IPS-NIHi11 (cell line): ENCODE measurements at regions not wholly inside any gene's neighbourhood (a gene's known extent, or its start where the extent isn't known, plus 50 kb on each side); places are given as distances from the start of the nearest gene placed in this dataset.
"Not testable (repeated sequence)": the region's sequence is repeated elsewhere in the genome, so short reads cannot be mapped to it uniquely, and the experiment has no call there.

Experiments used
- DNase-seq: peaks from one replicate; pipeline ENCODE4 v3.0.0; 2012; ENCODE audit warnings: mixed read lengths, low spot score

DNA sequence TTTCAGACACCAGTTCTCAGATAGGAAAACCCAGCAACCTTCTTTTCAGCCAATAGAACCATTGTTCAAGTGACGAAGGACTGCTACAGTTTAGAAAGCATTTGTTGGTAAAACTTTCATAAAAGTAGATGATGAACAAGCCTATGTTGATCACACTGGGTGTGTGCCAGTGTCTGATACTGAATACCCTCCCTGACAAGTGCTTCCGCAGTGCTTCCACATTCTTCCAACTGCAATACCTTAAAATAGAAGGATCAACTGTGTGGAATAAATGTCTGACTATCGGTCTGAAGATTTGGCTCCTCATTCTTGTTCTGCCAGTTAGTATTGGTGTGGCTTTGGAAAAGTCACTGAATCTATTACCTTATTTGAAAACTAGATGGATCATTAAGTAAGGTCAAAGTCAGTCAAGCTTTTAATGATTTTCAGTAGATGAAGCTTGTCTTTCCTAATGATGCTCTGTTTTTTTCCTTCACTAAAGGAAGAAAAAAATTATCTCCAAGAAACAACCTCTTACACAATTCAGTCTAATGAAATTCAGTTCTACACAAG, 479.4 kb upstream of the CBLB start:
- no peak for DNase-seq

DNA sequence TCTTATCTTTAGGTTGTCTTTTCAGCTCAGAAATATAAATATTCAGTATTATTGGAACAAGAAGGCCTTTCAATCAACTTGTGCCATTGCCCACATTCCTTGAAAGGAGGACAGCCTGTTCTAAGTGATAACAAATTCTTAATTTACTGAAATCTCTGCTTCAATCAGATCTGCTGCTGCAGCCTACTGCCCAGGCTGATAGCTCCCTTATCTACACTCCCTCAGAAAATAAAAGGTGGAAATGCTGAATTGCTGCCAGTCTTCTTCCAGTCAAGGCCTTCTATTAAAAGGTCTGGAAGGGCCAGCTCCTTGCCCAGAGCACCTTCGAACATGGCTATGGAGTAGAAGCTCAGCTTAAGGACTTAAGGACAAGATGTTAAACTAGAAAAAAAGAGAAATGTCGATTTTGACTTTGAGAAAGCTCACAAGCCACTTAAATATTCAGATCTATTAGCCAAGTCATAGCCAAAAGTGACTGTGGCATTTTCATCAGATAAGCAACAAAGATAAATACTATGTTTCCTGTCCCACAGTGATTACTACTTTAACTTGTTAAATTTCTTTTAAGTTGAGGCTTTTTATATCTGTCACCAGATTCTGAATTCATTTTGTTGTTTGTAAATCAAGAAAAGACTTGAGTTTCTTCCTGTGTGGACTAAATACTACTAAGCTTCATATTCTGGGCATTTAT, 480.5 kb upstream of the CBLB start:
- no peak for DNase-seq

DNA sequence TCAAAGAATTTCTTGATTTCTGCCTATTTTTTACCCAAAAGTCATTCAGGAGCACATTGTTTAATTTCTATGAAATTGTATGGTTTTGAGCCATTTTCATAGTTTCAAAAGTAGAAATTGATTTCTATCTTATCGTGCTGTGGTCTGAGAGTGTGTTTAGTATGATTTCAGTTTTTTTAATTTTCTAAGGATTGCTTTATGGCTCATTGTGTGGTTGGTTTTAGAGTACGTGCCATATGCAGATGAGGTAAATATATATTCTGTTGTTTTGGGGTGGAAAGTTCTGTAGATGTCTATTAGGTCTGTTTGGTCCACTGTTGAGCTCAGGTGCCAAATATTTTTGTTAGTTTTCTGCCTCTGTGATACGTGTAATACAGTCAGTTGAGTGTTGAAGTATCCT, 487.1 kb upstream of the CBLB start:
- DNase-seq = no peak

DNA sequence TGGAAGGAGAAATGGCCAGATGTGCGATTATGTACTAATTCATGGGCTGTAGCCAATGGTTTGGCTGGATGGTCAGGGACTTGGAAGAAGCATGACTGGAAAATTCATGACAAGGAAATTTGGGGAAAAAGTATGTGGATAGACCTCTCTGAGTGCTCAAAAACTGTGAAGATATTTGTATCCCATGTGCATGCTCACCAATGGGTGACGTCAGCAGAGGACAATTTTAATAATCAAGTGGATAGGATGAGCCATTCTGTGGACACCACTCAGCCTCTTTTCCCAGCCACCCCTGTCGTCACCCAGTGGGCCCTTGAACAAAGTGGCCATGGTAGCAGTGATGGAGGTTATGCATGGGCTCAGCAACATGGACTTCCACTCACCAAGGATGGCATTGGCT, 490.9 kb upstream of the CBLB start:
- no peak for DNase-seq

DNA sequence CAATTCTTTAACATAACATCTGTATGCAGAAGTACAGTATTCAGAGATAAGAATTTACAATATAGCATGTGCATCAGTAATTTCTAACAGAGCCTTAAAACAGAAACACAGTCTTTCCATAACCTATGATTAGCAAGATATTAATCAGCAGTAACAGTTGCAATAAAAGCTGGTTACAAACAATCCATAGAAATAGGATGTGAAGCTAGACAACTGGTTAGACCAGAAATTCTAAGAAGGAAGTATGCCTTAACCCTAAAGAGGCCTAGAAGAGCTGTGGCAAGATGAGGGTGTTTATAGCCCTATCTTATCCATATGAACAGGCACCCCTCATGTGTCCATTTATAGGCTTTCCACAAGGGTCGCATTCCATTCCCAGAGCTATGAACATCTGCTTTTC, 492.1 kb upstream of the CBLB start:
- not testable (repeated sequence) for DNase-seq

DNA sequence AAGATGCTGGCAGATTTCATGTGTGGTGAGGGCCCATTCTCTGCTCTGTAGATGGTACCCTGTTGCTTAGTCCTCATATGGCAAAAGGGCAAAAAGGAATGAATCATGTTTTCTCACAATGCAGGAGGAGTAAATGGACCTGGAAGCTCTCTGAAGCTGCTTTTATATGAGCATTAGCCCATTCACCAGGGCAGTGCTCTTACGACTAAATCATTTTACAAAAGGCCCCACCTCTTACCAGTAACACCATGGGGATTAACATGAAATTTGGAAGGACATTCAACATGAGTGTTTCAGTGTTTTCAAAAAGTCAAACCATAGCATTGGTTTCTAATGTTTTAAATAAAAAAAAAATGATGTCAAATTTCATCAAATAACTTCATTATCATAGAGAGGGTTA, 495.7 kb upstream of the CBLB start:
- DNase-seq = no peak

DNA sequence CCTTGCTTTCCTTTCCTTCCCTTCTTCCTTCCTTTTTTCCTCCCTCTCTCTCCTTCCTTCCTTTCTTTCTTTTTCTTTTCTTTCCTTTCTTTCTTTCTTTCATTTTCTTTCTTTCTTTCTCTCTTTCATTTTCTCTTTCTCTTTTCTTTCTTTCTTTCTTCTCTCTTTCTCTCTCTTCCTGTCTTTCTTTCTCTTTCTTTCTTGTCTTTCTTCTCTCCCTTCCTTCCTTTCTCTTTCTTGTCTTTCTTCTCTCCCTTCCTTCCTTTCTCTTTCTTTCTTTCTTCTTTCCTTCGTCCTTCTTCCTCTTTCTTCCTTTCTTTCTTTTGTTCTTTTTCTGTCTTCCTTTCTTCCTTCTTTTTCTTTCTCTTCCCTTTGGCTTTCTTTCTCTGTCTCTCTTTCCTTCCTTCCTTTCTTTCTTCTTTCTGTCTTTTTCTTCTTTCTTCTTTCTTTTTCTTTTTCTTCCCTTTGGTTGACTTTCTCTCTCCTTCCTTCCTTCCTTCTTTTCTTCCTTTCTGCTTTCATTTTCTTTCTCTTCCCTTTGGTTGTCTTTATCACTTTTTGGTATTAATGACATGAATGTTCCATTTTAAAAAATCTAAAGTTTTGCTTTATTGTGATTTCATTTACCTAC, 496.4 kb upstream of the CBLB start:
- no peak for DNase-seq

DNA sequence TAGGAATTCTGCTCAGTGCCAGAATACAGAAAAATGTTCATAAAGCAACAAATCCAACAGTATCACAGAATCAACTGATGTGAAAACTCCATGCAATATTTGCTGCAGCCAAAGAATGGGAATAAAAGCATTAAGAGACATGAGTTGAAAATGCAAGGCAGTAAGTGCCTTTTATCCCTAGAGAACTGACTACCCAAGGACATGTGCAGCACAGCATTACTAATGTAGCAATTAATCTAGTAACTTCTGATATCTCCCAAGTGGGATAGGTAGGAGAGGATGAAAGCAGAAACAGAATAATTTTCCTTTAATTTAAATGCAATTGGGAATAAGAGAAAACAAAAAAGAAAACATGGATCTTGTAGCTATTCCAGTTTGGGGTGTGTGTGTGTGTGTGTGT, 497.5 kb upstream of the CBLB start:
- no peak for DNase-seq

DNA sequence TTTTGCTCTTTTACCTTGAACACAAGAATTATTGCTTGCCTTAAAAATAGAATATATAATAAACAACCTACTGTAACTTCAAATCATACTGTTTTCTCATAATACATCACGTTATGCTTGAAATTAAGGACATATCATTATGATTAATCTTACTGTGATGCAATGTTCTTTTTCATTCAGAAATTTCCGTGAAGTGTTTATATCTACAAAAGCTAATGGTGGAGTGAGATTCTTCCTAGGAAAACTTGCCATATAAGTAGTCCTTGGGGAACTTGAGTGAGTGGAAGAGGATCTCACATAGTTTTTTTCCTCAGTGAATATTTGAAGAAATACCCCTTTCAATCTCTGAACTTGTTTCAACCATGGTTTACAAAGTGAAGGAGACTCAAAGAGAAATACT, 498.7 kb upstream of the CBLB start:
- DNase-seq = no peak

DNA sequence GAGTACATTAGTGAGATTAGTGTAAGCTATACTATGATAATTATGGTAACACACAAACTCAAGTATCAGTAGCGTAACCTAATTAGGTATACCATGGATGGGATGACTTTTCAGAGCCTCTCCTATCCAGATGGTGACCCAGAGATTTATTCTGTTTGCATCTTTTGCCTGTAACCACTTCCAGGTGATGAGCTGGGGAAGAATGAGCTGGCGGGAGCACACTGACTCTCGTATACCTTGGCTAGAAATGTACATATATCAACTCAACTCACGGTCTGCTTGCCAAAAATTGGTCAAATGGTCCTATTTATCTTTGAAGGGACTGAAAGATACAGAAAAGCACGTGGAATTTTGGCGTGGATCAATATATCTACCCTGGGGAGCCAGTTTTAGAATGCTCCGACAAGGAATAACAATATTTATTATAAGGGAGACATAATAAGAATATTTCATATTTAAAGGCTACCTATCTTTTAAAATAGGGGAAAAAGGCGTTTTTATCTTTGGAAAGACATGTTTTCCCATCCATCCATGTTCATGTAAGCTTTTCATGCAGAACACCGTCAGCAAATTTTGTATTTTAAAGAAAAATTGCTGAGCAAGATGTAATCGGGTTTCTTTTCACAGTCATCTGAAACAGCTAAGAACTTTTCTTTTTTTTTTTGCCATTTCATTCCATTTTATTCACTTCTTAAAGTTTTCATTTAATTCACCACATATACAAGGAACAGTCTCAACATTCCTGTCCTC, 502.6 kb upstream of the CBLB start:
- DNase-seq = no peak

DNA sequence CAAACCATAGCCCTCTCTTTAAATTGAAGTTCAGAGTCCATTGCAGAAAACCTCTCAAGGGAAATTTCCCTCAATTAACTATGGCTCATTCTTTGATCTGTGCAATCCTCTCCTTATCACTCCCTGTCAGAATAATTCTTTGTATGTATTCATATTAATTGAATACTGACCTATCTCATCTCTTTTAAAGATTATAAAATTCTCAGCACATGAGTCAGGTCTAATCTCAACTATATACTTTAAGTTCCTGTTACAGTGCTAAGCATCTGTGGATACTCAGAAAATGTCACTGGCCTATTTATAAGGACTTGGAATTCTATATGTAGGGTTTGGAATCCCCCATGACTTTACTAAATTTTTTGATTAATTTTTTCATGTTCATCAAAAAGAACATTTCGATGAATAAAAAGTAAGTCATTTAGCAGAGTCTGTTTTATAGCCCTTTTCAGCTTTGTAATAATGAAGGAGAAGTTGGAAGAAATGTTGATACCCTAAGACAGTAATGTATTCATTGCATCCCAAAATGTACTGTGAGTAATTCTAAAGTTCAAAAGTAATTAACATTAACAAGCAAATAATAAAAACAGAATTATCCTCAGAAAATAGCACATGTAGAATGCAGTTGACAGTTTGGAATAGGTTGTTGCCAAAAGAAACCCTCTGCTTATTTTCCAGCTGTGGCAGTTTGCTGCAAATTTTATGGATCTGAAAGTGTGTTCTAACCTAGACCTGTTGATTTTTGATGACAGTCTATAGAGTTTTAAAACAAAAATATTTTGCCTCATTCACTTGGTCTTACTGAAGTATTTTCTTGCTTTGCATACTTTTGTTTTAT, 503.4 kb upstream of the CBLB start:
- DNase-seq = no peak

DNA sequence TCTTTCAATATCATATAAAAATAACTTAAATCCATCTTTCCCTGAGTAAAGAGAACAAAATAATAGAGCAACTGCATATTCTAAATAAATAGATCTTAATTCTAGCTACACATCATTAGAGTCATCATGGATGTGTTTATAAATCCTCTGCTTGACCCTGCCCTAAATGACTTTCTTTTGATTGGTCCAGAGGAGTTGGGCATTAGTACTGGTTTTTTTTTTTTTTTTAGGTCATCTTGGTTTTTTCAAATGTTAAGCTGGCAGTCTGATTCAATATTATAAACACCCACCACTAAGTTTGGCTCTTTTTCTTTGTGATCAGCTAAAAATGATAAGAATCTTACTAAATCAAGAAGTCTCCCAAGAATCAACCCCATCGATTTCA, 504.0 kb upstream of the CBLB start:
- DNase-seq = no peak

DNA sequence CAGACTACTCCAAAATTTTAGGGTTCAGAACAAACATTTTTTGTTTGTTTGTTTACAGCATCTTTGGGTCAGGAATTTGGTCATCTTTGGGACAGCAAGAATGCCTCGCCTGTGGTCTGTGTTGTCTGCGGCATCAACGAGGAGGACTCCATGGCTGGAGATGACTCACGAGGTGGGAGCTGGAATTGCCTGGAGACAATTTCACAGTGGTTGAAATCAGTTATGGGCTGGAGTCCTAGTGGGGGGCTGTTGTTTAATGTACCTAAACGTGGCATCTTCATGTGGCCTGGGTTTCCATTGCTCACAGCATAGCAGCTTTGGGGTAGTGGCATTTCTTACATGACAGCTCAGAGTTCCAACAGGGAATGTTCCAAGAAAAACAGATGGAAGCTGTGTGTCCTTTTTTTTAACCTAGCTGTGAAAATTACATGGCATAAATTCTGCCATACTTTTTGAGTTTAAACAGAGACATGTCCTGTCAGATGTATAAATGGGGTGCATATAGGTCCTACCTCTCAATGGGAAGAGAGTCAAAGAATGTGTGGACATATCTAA, 507.3 kb upstream of the CBLB start:
- DNase-seq = no peak

DNA sequence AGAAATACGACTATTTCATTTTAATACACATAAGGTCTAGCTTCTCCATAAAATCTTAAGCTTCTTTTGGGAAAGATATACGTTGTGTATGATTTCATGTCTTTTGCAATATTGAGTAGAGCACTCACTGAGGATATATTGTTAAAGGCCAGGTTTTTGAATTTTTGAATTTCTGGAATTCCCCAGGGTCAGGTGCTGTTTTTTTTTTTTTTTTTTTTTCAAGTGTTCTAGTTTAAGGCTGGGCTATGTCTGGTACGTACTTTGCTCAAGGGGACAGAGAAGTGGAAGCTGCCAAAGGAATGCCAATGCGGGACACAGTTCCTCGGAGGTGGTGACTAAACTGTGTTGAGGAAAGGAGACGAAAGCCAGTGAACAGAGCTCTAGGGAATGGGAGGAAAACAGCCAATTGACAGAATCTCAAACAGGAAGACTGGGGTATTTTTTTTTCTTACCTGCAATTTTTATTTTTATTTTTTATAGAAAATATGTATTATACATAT, 510.5 kb upstream of the CBLB start:
- no peak for DNase-seq

DNA sequence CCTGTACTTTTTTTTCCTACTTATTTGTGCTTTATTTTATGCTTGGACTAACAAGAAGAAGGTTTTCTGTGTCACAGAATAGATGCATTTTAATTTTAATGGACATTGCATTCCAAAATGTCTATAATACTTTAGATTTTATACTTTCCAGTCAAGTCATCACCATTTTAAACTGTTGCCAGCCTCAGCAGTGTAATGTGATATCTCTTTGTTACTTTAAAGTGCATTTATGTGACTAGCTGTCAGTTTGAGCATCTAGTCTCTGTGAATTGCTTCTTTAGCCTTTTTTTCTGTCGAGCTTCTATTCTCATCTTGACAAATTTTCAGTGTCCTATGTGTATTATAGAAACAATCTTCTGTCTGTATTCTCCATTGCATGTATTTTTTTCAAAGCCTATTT, 511.4 kb upstream of the CBLB start:
- DNase-seq = no peak

DNA sequence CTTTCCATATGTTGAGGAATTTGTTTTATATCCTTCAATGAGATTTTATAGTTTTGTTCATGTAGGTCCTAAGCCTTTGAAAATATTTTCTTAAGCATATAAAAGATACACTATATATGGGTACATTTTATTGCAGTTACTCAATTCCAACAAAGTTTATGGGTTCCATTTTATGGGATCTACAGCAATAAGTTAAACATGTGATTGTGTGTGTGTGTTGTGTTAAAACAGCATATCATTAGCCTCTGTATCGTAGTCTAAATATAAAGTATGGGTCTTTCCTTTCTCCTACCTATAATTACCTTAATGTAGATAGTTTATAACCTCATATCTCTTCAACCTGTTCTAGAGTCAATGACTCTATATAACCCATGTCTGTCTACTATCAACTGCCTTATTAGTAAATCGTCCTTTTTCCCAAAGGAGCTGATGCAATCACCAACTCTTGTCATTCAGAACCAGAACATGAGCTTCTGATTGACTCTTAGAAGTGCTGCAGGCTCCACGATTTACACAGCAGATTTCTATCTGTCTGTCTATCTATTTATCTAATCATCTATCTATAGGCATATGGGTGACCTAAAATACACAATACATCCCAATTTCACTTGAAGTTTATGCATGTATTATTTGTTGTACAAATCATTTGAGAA, 512.6 kb upstream of the CBLB start:
- no peak for DNase-seq

DNA sequence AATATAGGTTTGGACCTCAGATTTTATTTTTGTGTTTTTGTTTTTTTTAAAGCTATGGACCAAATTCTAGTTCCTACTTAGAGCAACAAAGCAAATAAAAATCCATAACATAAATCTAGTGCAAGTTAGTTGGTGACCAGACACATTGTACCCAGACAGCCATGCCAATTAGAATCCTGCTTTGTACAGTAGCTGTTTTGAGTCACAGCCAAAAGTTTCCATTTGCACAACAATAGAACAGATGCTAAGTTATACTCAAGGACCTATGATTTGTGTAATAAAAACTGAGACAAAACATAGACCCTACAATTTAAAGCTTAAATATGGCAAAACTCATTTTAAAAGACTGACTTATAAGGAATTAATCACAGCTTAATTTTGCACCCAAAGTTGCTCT, 513.1 kb upstream of the CBLB start:
- no peak for DNase-seq

DNA sequence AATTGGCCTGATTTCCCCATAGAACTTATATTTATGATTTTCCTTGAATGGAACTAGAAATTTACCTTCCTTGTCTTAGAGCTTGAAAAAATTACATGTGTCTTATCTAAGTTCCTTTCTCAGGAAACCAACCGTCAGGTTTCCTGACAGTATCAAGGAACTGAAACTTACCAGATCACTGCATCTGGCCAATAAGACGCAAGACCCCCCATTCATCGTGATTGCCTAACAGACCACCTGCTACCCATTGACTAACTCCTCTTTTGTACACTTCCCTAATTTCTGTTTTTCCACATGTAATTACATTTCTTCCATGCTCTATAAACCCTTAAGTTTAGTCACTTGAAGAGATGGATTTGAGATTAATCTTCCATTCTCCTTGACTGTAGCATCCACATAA, 517.2 kb upstream of the CBLB start:
- no peak for DNase-seq

DNA sequence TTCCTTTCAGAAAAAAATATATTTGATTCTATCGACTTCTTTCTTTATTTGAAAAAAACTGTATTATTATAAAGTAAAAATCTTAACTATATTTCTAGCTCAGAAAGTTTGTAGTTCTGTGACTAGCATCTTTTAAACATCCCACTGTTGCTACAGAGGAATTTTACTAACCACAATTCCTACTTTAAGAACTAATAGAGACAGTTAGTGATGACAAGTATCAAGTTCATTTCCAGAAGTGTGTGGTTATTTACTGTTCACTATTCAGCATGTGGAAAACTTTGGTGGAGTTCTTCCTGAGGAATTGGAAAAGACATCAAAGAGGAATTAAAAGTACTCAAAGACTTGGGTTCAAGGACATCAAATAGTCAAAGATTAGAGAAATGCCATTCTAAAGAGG, 524.1 kb upstream of the CBLB start:
- no peak for DNase-seq

DNA sequence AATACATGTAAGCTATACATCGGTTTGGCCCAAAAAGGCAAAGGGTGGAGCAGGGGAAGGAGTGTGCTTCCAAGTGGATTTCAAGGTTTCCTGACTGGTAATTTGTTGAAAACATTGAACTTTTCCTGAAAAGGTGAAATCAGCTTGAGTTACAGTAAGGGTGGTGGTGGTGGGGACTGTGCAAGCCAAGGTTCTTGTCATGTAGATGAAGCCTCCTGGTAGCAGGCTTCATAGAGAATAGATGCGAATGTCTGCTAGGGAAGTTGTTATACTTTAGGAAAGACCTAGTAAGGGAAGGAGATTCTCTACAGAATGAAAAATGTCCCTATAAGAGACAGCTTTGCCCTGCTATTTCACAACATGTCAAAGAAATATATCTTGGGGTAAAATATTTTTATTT, 528.2 kb upstream of the CBLB start:
- peak; percentile 10 for DNase-seq

DNA sequence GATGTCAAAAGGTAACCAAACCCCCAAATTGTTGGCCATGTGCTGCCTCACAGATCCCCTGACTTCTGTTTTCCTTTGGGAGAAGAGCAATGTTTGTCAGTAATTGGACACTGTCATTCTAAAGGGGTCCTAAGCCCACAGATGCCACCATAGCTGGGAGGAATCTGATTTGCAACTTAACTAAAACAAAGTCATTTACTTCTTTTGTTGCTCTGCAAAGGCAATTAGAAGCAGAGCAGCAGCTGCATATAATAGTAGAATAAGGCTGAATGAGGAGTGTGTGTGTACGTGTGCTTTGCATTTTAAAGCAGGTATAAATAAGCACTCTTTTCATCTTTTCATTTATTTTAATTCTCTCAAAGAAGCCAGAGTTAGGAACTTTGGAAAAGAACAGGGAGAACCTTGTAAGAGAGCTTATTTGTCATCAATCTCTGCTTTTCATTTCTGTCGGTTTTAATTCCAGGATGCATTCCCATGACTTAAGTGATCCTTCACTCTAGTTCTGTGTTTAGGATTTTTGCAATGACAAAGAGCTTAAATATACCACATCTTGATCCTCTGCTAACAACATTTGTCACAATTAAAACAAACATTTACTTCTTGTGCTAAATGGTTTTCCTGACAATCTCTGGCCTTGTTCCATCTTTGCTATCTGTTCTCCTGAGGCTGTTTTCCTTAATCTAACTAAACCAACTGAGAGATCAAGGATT, 530.2 kb upstream of the CBLB start:
- DNase-seq = no peak
